BJ (cell line): ENCODE measurements at regions not wholly inside any gene's neighbourhood (a gene's known extent, or its start where the extent isn't known, plus 50 kb on each side); places are given as distances from the start of the nearest gene placed in this dataset.

Experiments used
- CTCF ChIA-PET: fragments of 350-600 bp; formaldehyde crosslinking; extraction: SDS; loops from one replicate; lab custom pipeline; 2021; ENCODE audit warnings: antibody characterized with exemption, inconsistent platforms; lab: Yijun Ruan, JAX
- POLR2A ChIA-PET: fragments of 300-600 bp; sonication (Branson Sonifier 250); formaldehyde crosslinking; extraction: SDS; loops from one replicate; lab custom pipeline; 2021; ENCODE audit warnings: antibody characterized with exemption; lab: Charles Lee
- DNase-seq: peaks from one replicate; pipeline ENCODE4 v3.0.0-alpha.2; 2011; ENCODE audit warnings: low read depth
- H3K27me3 ChIP-seq: 2 replicates; pipeline ENCODE4 v1.6.0; 2011; ENCODE audit warnings: low read length; ENCODE audit not compliant: control insufficient read depth, insufficient read depth
- H3K36me3 ChIP-seq: 2 replicates; pipeline ENCODE4 v1.5.1; 2011; ENCODE audit warnings: low read length; ENCODE audit not compliant: control insufficient read depth, insufficient read depth
- H3K4me3 ChIP-seq: 2 replicates; pipeline ENCODE4 v1.5.1; 2011; ENCODE audit warnings: low read depth, mild to moderate bottlenecking, control low read depth, low read length
- TF ChIP-seq, protein P1 (sequence below): IDR thresholded peaks from 2 replicates; pipeline ENCODE4 v1.5.1; 2011; ENCODE audit warnings: low read depth, mild to moderate bottlenecking, control low read depth, inconsistent platforms, low read length, moderate library complexity; ENCODE audit not compliant: insufficient read depth

DNA sequence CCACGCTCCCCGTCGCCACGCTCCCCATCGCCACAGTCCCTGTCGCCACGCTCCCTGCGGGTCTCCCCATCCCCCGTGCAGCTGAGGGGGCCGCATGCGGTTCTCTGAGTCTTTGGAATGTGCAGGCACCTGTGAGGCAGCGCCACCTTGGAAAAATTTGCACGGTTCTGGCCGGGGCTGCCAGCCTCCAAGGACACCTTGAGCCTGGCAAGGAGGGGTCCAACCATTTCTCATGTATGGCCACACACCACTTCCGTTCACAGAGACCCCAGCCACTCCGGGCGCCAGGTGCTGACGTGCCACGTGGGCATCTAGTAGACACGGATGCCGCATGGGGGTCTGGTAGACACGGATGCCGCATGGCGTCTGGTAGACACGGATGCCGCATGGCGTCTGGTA is 70.5 kb upstream of the ADGRA1 start:
- H3K36me3 ChIP-seq, result no peaks in the 10 kb centered on the region

DNA sequence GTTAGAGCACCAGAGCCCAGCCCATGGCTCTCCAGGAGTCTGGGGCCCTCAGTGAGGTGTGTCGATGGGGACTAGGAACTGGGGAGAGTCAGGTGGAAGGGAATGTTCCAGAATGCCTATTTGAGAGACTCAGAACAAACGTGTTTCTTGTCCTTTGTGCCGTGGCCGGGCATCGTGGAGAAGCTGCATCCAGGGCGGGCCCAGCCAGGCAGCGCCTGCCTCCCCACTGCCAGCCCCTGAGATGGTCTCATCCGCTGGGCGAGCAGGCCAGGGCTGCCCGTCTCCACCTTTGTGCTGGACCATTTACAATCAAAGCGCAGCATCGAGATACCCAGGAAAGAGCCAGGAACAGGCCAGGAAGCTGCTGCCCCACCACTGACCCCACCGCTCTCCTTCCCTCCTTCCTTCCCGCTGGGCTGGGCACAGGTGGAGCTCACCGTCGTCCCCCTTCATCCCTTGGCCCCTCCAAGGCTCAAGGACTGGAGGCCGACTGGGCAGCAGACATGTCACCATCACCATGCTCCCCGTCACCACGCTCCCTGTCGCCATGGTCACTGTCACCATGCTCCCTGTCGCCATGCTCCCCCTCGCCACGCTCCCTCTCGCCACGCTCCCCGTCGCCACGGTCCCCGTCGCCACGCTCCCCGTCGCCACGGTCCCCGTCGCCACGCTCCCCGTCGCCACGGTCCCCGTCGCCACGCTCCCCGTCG is 71.1 kb upstream of the ADGRA1 start:
- Histone ChIP-seq H3K27me3 (no peaks in the 10 kb centered on the region), H3K36me3 (no peaks in the 10 kb centered on the region), H3K4me3 (no peak overlapping the region)
- DNase-seq, result no peak
- ChIA-PET POLR2A (no interaction called here), CTCF (no interaction called here)
- TF ChIP-seq, protein P1, sequence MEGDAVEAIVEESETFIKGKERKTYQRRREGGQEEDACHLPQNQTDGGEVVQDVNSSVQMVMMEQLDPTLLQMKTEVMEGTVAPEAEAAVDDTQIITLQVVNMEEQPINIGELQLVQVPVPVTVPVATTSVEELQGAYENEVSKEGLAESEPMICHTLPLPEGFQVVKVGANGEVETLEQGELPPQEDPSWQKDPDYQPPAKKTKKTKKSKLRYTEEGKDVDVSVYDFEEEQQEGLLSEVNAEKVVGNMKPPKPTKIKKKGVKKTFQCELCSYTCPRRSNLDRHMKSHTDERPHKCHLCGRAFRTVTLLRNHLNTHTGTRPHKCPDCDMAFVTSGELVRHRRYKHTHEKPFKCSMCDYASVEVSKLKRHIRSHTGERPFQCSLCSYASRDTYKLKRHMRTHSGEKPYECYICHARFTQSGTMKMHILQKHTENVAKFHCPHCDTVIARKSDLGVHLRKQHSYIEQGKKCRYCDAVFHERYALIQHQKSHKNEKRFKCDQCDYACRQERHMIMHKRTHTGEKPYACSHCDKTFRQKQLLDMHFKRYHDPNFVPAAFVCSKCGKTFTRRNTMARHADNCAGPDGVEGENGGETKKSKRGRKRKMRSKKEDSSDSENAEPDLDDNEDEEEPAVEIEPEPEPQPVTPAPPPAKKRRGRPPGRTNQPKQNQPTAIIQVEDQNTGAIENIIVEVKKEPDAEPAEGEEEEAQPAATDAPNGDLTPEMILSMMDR, result no peak

More for the DNA sequence above, 70.5 kb upstream of the ADGRA1 start:
- H3K4me3 ChIP-seq, result no peak overlapping the region
- ChIA-PET POLR2A (no interaction called here), CTCF (no interaction called here)
- DNase-seq, result no peak
- TF ChIP-seq, protein P1, result no peak
- H3K27me3 ChIP-seq, result no peaks in the 10 kb centered on the region

DNA sequence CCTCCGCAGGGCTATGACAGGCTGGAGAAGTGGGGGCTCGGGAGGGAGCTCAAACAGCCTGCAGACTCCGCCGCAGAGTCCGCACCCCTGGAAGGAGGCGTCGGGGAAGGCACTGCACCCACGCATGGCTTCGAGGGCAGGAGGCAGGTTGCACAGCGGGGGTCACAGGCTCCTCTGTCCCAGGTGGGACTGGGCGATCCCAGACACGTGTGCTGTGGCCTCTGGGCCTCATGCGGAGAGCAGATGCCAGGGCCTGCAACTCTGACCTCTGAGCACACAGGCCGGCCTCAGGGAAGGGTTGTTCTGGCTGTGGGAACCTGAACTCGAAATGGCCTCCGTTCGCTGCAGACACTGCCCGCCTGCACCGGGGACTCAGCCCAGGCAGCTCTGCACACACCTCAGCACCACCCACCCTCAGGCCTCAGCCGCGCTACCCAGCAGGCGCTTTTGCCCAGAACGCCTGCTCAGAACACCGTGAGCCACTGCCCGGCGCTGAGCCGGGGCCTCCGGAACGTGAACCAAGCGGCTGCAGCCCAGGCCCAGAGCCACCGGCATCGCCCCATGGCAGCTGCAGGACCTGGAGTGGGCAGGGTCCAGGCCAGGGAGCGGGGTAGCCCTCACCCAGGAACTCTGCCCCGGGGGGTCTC is 71.8 kb upstream of the ADGRA1 start:
- no peak overlapping the region for H3K4me3 ChIP-seq
- ChIA-PET POLR2A (no interaction called here), CTCF (no interaction called here)
- no peaks in the 10 kb centered on the region for H3K27me3 ChIP-seq
- TF ChIP-seq, protein P1, result no peak
- DNase-seq, result no peak
- no peaks in the 10 kb centered on the region for H3K36me3 ChIP-seq

DNA sequence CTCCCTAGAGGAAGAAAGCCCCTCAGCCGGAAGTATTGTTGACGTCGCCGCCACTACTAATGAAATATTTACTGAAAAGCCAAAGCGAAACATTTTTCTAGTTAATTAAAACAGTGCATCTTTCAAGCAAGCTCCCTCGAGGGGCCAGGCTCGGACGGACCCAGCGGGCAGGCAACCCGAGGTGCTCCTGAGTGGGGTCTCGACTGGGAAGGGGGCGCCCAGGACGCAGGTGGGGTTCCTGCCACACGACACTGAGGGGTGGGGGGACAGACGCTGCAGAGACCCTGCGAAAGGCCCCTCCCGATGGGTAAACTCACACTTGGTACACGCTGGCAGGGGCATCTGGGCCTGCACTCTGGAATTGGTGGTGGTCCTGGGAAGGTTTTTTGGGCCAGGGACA is 72.4 kb upstream of the ADGRA1 start:
- Histone ChIP-seq H3K36me3 (no peaks in the 10 kb centered on the region), H3K27me3 (no peaks in the 10 kb centered on the region), H3K4me3 (no peak overlapping the region)
- CTCF ChIA-PET, result no interaction called here
- TF ChIP-seq, protein P1, result no peak
- no peak for DNase-seq
- POLR2A ChIA-PET, result no interaction called here

DNA sequence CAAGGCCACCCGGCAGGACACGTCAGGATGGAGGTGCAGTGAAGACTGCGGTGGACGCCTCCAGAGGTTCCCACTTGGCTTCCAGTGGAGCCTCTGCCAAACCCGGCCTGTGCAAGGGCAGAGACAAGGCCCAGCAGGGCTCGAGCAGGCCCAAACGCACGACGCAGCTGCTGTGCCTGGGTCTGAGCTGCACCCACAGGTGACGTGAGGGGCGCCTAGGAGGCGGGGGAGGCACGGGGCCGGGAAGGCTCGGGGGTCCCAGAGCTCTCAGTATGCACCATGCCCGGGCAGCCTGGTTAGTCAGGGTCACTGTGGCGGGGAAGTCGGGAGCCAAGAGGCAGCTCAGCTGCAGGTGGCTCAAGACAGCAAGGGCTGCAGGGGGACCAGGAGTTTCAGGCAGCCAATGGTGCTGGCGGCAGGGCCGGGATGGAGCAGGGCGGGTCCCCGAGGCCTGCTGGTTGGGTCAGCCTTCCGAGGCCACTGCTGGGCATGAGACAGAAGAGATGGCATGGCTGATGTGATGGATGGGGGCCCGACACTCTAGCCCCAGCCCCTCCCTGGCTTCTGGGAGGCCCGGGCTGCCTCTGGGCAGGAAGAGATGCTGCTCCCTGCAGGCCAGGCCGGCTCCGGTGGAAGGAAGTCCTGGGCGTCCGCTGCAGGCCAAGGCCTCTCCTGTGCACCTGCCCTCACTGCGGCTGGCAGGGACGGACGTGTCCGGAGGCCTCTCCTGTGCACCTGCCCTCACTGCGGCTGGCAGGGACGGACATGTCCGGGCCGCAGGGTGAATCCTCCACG is 72.2 kb upstream of the CFAP46 start:
- TF ChIP-seq, protein P1, result no peak
- Histone ChIP-seq H3K27me3 (no peaks in the 10 kb centered on the region), H3K4me3 (no peak overlapping the region), H3K36me3 (no peaks in the 10 kb centered on the region)
- DNase-seq, result no peak
- ChIA-PET POLR2A (no interaction called here), CTCF (no interaction called here)
